CD8-positive, alpha-beta memory T cell (primary cell): ENCODE measurements at regions not wholly inside any gene's neighbourhood (a gene's known extent, or its start where the extent isn't known, plus 50 kb on each side); places are given as distances from the start of the nearest gene placed in this dataset.
"Not testable (repeated sequence)": the region's sequence is repeated elsewhere in the genome, so short reads cannot be mapped to it uniquely, and the experiment has no call there.

Experiments
- CTCF ChIA-PET: fragments of 350-600 bp; sonication (Branson Sonifier 250); formaldehyde crosslinking; loops from one replicate; lab custom pipeline; 2021; ENCODE audit warnings: antibody characterized with exemption; lab: Charles Lee
- POLR2A ChIA-PET: fragments of 350-600 bp; sonication (Branson Sonifier 250); formaldehyde crosslinking; loops from one replicate; lab custom pipeline; 2021; ENCODE audit warnings: antibody characterized with exemption; lab: Charles Lee
- DNase-seq, 5 donors: peaks; one replicate each; pipeline versions ENCODE4 v3.0.0 to v3.0.0-alpha.2; 2020 to 2022; ENCODE audit warnings: mixed read lengths in 1 of 5
- H3K27ac ChIP-seq: one replicate; pipeline ENCODE4 v1.7.0; 2013; ENCODE audit warnings: low read depth, mild to moderate bottlenecking, low read length, moderate library complexity
- H3K27me3 ChIP-seq: 2 replicates; pipeline ENCODE4 v1.7.0; 2013; ENCODE audit warnings: low read length, mild to moderate bottlenecking; ENCODE audit not compliant: insufficient read depth, poor library complexity, severe bottlenecking
- H3K36me3 ChIP-seq: 2 replicates; pipeline ENCODE4 v1.7.0; 2013; ENCODE audit warnings: mild to moderate bottlenecking, low read length, moderate library complexity; ENCODE audit not compliant: insufficient read depth
- H3K4me1 ChIP-seq: 2 replicates; pipeline ENCODE4 v1.7.0; 2013; ENCODE audit warnings: mild to moderate bottlenecking, low read length, moderate library complexity; ENCODE audit not compliant: insufficient read depth
- H3K4me3 ChIP-seq: 2 replicates; pipeline ENCODE4 v1.7.0; 2013; ENCODE audit warnings: mild to moderate bottlenecking, low read length
- H3K9me3 ChIP-seq: 2 replicates; pipeline ENCODE4 v1.7.0; 2013; ENCODE audit warnings: mild to moderate bottlenecking, low read length
- H3K27ac Mint-ChIP-seq, 8 donors: one replicate each; pipeline ENCODE4 v1.8.0; 2020 to 2021; ENCODE audit warnings: mixed read lengths in 8 of 8, mild to moderate bottlenecking in 6 of 8, inconsistent platforms in 3 of 8, moderate library complexity in 3 of 8
- H3K27me3 Mint-ChIP-seq, 2 donors: one replicate each; pipeline ENCODE4 v1.8.0; 2020 to 2021; ENCODE audit warnings: mixed read lengths in 2 of 2, mild to moderate bottlenecking in 1 of 2, moderate library complexity in 1 of 2
- H3K36me3 Mint-ChIP-seq, 3 donors: one replicate each; pipeline ENCODE4 v1.8.0; 2020 to 2021; ENCODE audit warnings: mixed read lengths in 3 of 3, inconsistent platforms in 1 of 3, mild to moderate bottlenecking in 1 of 3
- H3K4me1 Mint-ChIP-seq, 3 donors: one replicate each; pipeline ENCODE4 v1.8.0; 2020 to 2021; ENCODE audit warnings: mixed read lengths in 3 of 3, inconsistent platforms in 1 of 3, mild to moderate bottlenecking in 1 of 3
- H3K4me3 Mint-ChIP-seq, 7 donors: one replicate each; pipeline ENCODE4 v1.8.0; 2020 to 2021; ENCODE audit warnings: mixed read lengths in 7 of 7, mild to moderate bottlenecking in 6 of 7, moderate library complexity in 4 of 7, inconsistent platforms in 2 of 7
- H3K9me3 Mint-ChIP-seq, 5 donors: one replicate each; pipeline ENCODE4 v1.8.0; 2020 to 2022; ENCODE audit warnings: mixed read lengths in 5 of 5, mild to moderate bottlenecking in 3 of 5, moderate library complexity in 2 of 5, inconsistent platforms in 1 of 5

DNA sequence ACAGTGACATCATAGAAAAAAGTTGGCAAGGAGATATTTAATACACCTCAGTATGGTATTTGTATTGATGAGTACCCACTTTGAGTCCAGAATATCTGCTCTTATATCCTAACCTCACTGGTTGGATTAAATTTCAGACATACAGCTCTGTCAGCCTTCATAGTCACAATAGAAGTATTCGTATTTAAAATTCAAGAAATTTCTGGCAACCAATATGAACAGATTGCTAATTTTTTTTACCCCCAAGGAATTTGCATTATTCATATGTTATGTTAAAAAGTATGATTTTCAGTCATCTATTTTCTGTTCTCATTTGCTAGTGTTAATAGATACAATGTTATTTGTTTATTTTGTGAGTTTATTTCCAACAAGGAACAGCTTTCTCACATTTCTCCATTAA, 1306.8 kb upstream of the NXPH2 start:
- no peaks in the 10 kb centered on the region for H3K36me3 Mint-ChIP-seq
- H3K27ac Mint-ChIP-seq, result no peak overlapping the region

DNA sequence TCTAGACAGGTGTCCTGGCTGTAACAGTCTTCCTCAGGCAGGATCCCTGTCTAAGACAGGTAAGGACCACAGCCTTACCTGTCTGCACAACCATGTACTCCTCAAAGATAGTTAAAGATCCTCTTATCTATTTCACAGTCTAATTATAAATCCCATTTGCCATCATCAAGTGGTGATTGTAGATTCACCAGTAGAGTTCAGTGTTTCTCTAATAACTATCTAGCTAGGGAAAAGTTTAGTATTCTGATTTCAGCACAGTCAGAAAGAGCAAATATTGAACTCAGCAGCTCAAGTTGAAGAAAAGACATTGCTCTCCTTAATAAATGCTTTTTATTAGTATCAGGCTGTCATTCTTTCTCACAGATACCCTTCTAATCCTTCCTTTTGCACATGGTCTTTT, 1305.5 kb upstream of the NXPH2 start:
- CTCF ChIA-PET, result no interaction called here
- Histone ChIP-seq H3K27ac (no peak overlapping the region), H3K27me3 (no peaks in the 10 kb centered on the region), H3K4me1 (no peaks in the 10 kb centered on the region), H3K9me3 (no peaks in the 10 kb centered on the region), H3K36me3 (no peaks in the 10 kb centered on the region), H3K4me3 (no peak overlapping the region)
- Mint-ChIP-seq H3K27ac (no peak overlapping the region), H3K36me3 (no peaks in the 10 kb centered on the region), H3K9me3 (peaks cover 8 to 33% (median 8%) of the 10 kb centered on the region in 5 donors), H3K4me1 (no peaks in the 10 kb centered on the region), H3K4me3 (no peak overlapping the region), H3K27me3 (no peaks in the 10 kb centered on the region)
- DNase-seq, result no peak
- POLR2A ChIA-PET, result no interaction called here

More for the DNA sequence above, 1306.8 kb upstream of the NXPH2 start:
- no peak overlapping the region for H3K4me3 Mint-ChIP-seq
- Histone ChIP-seq H3K36me3 (no peaks in the 10 kb centered on the region), H3K4me1 (no peaks in the 10 kb centered on the region), H3K27me3 (no peaks in the 10 kb centered on the region), H3K27ac (no peak overlapping the region), H3K9me3 (no peaks in the 10 kb centered on the region), H3K4me3 (no peak overlapping the region)
- ChIA-PET POLR2A (no interaction called here), CTCF (no interaction called here)
- H3K4me1 Mint-ChIP-seq, result no peaks in the 10 kb centered on the region
- DNase-seq, result no peak
- H3K27me3 Mint-ChIP-seq, result no peaks in the 10 kb centered on the region
- H3K9me3 Mint-ChIP-seq, result peaks cover 10 to 36% (median 14%) of the 10 kb centered on the region in 5 donors

- no peaks in the 10 kb centered on the region for H3K27me3 Mint-ChIP-seq
- no peaks in the 10 kb centered on the region for H3K4me1 Mint-ChIP-seq
- no peak overlapping the region for H3K27ac ChIP-seq
- peaks cover 1 to 32% (median 17%) of the 10 kb centered on the region in 5 donors for H3K9me3 Mint-ChIP-seq
- no peak overlapping the region for H3K4me3 Mint-ChIP-seq
- H3K27ac Mint-ChIP-seq, result no peak overlapping the region
- H3K4me3 ChIP-seq, result no peak overlapping the region
- H3K9me3 ChIP-seq, result no peaks in the 10 kb centered on the region
- no peaks in the 10 kb centered on the region for H3K36me3 ChIP-seq
- H3K27me3 ChIP-seq, result no peaks in the 10 kb centered on the region
- POLR2A ChIA-PET, result no interaction called here
- CTCF ChIA-PET, result no interaction called here
- no peaks in the 10 kb centered on the region for H3K4me1 ChIP-seq
- no peaks in the 10 kb centered on the region for H3K36me3 Mint-ChIP-seq
- DNase-seq, result no peak
Observed at GRCh38 chr2:140079038-140079437, 1298.8 kb upstream of the NXPH2 start.

DNA sequence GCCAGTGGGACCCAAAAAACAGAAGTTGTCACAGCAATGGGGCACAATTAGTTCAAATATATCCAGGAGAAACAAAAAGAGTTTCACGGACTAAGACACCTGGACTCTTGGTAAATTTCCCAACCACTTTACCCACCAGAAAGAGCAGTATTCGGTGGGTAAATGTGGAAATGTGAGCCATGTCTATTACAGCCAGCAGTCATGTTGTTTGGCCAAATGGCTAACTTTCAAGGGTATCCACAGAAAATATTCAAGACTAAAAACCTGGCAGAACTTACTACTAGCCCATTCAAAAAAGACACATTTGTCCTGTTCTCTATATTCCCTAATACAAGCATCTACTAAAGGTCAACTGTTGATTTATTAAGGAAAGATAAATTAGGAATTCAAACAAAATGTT, 1296.0 kb upstream of the NXPH2 start:
- no peak overlapping the region for H3K4me3 ChIP-seq
- H3K36me3 ChIP-seq, result no peaks in the 10 kb centered on the region
- Mint-ChIP-seq H3K27me3 (no peaks in the 10 kb centered on the region), H3K36me3 (no peaks in the 10 kb centered on the region), H3K27ac (no peak overlapping the region), H3K9me3 (peaks cover 1 to 40% (median 23%) of the 10 kb centered on the region in 5 donors), H3K4me3 (no peak overlapping the region), H3K4me1 (no peaks in the 10 kb centered on the region)
- H3K9me3 ChIP-seq, result no peaks in the 10 kb centered on the region
- H3K4me1 ChIP-seq, result no peaks in the 10 kb centered on the region
- DNase-seq, result no peak
- ChIA-PET CTCF (no interaction called here), POLR2A (no interaction called here)
- no peaks in the 10 kb centered on the region for H3K27me3 ChIP-seq
- no peak overlapping the region for H3K27ac ChIP-seq

GRCh38 chr2:140073763-140074162, 1293.6 kb upstream of the NXPH2 start:
- not testable (repeated sequence) for H3K4me1 ChIP-seq

GRCh38 chr2:140067661-140068060, 1287.5 kb upstream of the NXPH2 start:
- no peaks in the 10 kb centered on the region for H3K4me1 Mint-ChIP-seq
- no peak for DNase-seq
- H3K27me3 ChIP-seq, result no peaks in the 10 kb centered on the region
- H3K27ac ChIP-seq, result no peak overlapping the region
- H3K27ac Mint-ChIP-seq, result no peak overlapping the region
- H3K9me3 ChIP-seq, result no peaks in the 10 kb centered on the region
- POLR2A ChIA-PET, result no interaction called here
- no peaks in the 10 kb centered on the region for H3K36me3 ChIP-seq
- no peaks in the 10 kb centered on the region for H3K36me3 Mint-ChIP-seq
- CTCF ChIA-PET, result no interaction called here
- H3K4me3 Mint-ChIP-seq, result no peak overlapping the region
- H3K9me3 Mint-ChIP-seq, result peaks cover 6 to 22% (median 13%) of the 10 kb centered on the region in 5 donors
- no peak overlapping the region for H3K4me3 ChIP-seq
- no peaks in the 10 kb centered on the region for H3K4me1 ChIP-seq
- no peaks in the 10 kb centered on the region for H3K27me3 Mint-ChIP-seq

More at GRCh38 chr2:140073763-140074162, 1293.6 kb upstream of the NXPH2 start:
- H3K9me3 Mint-ChIP-seq, result peaks cover 5 to 40% (median 25%) of the 10 kb centered on the region in 5 donors
- H3K9me3 ChIP-seq, H3K27ac ChIP-seq, H3K27me3 ChIP-seq, DNase-seq, H3K36me3 ChIP-seq, H3K36me3 Mint-ChIP-seq, H3K4me1 Mint-ChIP-seq, H3K4me3 Mint-ChIP-seq, CTCF ChIA-PET, POLR2A ChIA-PET, H3K27me3 Mint-ChIP-seq, H3K4me3 ChIP-seq, H3K27ac Mint-ChIP-seq: not testable (repeated sequence)

DNA sequence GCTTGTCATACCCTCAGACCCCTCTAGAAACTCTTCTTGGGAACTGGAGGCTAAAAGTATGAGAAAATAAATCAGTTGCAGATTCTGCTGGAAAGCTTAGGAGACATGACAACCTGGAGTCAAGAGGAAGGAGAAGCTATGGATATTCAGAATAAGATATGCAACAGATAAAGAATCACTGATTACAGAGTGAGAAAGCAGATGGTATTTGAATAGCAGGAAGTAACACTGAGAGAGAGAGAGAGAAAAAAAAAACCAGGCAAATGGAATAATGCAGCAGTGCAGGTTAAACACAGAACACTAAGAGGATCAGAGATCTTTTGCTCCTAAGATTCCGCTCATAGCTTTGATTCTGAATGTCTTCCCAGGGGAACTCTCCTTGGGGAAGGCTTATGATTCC, 1284.1 kb upstream of the NXPH2 start:
- ChIA-PET CTCF (no interaction called here), POLR2A (no interaction called here)
- H3K9me3 ChIP-seq, result no peaks in the 10 kb centered on the region
- DNase-seq, result no peak
- H3K9me3 Mint-ChIP-seq, result peaks cover 5 to 17% (median 7%) of the 10 kb centered on the region in 5 donors
- H3K36me3 ChIP-seq, result no peaks in the 10 kb centered on the region
- H3K36me3 Mint-ChIP-seq, result no peaks in the 10 kb centered on the region
- no peaks in the 10 kb centered on the region for H3K27me3 ChIP-seq
- no peak overlapping the region for H3K27ac ChIP-seq
- no peaks in the 10 kb centered on the region for H3K27me3 Mint-ChIP-seq
- no peaks in the 10 kb centered on the region for H3K4me1 Mint-ChIP-seq
- H3K4me1 ChIP-seq, result no peaks in the 10 kb centered on the region
- H3K4me3 Mint-ChIP-seq, result no peak overlapping the region
- no peak overlapping the region for H3K27ac Mint-ChIP-seq
- no peak overlapping the region for H3K4me3 ChIP-seq

- Histone ChIP-seq H3K4me1 (no peaks in the 10 kb centered on the region), H3K27ac (no peak overlapping the region), H3K4me3 (no peak overlapping the region), H3K9me3 (no peaks in the 10 kb centered on the region), H3K27me3 (no peaks in the 10 kb centered on the region), H3K36me3 (no peaks in the 10 kb centered on the region)
- Mint-ChIP-seq H3K36me3 (no peaks in the 10 kb centered on the region), H3K27me3 (no peaks in the 10 kb centered on the region), H3K4me1 (no peaks in the 10 kb centered on the region), H3K9me3 (peaks cover 7 to 16% (median 8%) of the 10 kb centered on the region in 5 donors), H3K4me3 (no peak overlapping the region), H3K27ac (no peak overlapping the region)
- no peak for DNase-seq
- CTCF ChIA-PET, result no interaction called here
- POLR2A ChIA-PET, result no interaction called here
Observed at GRCh38 chr2:140063356-140063755, 1283.2 kb upstream of the NXPH2 start.

GRCh38 chr2:140061240-140061639, 1281.0 kb upstream of the NXPH2 start:
- Mint-ChIP-seq H3K4me3 (no peak overlapping the region), H3K36me3 (no peaks in the 10 kb centered on the region), H3K27me3 (no peaks in the 10 kb centered on the region), H3K9me3 (peaks cover 7 to 22% (median 12%) of the 10 kb centered on the region in 5 donors), H3K27ac (no peak overlapping the region), H3K4me1 (no peaks in the 10 kb centered on the region)
- POLR2A ChIA-PET, result no interaction called here
- Histone ChIP-seq H3K27me3 (no peaks in the 10 kb centered on the region), H3K9me3 (no peaks in the 10 kb centered on the region), H3K4me3 (no peak overlapping the region), H3K4me1 (no peaks in the 10 kb centered on the region), H3K27ac (no peak overlapping the region), H3K36me3 (no peaks in the 10 kb centered on the region)
- CTCF ChIA-PET, result no interaction called here
- no peak for DNase-seq
